ENCODE measurements at regions not wholly inside any gene's neighbourhood (a gene's known extent, or its start where the extent isn't known, plus 50 kb on each side); places are given as distances from the start of the nearest gene placed in this dataset.
"Not testable (repeated sequence)": the region's sequence is repeated elsewhere in the genome, so short reads cannot be mapped to it uniquely, and the experiment has no call there.

DNA sequence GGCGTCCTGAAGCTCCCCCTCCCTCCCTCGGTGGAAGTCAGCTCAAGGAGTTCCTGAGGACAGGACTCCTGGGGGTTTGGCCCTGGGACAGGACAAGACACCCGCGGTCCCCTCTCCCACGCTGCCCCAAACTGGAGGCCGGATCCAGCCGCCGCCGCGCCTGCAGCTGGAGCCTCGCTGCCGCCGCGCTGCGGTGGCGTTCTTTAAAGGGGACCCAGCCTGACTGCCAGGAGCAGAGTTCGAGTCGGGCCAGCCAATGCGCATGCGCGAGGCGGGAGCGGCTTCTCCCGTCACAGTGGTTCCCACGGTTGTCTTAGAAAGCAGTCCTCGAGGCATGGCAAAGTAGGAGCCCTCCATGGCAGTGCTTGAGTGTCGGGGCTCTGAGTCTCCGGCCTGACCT lies 362.7 kb upstream of the ZNF337 start:
- TF ChIP-seq POLR2A (IDR thresholded peaks at IDR 0.05): not testable (repeated sequence)
- TF ChIP-seq, protein P1, sequence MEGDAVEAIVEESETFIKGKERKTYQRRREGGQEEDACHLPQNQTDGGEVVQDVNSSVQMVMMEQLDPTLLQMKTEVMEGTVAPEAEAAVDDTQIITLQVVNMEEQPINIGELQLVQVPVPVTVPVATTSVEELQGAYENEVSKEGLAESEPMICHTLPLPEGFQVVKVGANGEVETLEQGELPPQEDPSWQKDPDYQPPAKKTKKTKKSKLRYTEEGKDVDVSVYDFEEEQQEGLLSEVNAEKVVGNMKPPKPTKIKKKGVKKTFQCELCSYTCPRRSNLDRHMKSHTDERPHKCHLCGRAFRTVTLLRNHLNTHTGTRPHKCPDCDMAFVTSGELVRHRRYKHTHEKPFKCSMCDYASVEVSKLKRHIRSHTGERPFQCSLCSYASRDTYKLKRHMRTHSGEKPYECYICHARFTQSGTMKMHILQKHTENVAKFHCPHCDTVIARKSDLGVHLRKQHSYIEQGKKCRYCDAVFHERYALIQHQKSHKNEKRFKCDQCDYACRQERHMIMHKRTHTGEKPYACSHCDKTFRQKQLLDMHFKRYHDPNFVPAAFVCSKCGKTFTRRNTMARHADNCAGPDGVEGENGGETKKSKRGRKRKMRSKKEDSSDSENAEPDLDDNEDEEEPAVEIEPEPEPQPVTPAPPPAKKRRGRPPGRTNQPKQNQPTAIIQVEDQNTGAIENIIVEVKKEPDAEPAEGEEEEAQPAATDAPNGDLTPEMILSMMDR (IDR thresholded peaks at IDR 0.05): not testable (repeated sequence)

Data from Peyer's patch (tissue), 4 donors.